NCI-H446 (cell line): ENCODE measurements at regions not wholly inside any gene's neighbourhood (a gene's known extent, or its start where the extent isn't known, plus 50 kb on each side); places are given as distances from the start of the nearest gene placed in this dataset.

Source experiments
- DNase-seq, 2 experiments: peaks; one replicate each; lab custom pipeline; 2025; lab: John Stamatoyannopoulos, UW

DNA sequence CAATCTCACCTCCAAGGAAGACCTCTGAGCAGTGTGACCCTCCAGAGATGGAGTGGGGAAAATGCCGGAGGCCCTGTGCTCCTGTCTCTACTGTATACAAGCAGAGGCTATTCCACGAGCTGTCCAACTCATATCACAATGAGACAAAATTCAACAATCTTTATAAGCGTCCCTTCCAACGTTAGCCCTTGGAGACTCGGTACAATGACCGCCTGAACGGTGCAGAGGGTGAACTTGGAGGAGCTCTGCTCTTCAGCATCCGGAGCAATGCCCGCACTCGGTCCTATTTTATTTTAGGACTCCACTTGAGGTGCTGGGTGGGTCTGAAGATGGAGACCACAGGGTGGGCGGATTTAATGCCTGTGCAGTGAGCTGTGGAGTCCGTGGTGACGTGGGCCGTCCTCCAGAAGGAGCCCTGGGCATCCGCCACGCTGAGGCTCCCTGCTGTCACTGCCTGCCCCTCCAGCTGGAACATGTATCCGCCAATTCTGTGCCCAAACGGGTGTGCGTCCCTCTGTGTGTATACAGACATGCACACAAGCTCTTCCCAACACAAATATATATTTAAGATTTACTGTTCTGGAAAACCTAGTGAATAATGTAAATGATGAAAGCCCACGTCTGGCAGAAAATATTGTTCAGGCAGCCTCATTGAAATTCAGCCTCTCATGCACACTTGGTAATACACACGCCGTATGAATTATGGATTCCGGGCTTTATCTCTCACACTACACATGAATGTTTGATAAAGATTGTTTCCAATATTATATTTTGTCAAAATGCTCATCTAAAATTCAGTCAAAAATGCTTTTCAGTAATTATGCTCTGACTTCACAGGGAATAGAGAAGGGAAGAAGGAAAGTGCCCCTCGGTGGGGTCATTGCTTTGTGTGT, 239.9 kb upstream of the ZMIZ1 start:
- no peak for DNase-seq

GRCh38 chr10:78829565-78829964, 239.2 kb upstream of the ZMIZ1 start:
- DNase-seq, result no peak

DNA sequence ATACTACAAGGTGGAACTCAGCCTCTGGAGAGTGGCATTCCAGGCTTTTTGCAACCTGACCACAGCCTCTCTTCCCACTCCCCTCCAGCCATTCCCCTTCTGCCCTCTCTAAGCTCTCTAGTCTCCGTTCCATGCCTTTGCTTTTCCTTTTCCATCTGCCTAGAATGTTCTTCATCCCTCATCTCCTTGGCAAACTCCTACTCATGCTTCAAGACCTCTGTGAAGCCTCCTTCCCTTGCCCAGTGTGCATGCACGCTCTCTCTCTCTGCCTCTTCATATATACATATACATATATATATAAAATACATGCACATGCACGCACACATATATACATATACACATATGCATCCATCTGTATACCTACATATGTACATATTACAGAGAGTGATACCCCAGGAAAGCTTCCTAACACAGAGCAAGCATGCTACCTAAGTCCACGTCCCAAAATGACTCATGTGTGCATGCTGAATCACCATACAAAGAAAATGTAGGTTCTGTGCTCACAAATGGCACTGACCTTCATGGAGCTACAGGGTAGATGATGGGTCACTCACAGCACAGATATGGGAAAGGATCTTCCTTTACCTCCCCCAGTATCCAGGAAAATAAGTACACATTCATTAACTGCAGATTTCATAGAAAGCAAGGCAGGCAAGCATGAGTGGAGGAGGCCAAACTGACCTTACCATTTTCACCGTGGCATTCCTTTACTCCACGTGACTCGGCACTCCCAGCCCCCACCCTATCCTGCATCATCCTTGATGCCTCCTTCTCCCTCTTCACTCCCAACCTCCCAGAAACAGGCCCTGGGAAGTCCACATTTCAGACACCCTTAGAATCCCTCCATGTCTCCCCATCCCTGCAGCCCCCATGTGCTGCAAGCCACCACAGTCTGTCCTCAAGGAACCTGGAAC, 238.4 kb upstream of the ZMIZ1 start:
- no peak for DNase-seq

- no peak for DNase-seq
These were observed 237.8 kb upstream of the ZMIZ1 start for GRCh38 chr10:78830976-78831375.

DNA sequence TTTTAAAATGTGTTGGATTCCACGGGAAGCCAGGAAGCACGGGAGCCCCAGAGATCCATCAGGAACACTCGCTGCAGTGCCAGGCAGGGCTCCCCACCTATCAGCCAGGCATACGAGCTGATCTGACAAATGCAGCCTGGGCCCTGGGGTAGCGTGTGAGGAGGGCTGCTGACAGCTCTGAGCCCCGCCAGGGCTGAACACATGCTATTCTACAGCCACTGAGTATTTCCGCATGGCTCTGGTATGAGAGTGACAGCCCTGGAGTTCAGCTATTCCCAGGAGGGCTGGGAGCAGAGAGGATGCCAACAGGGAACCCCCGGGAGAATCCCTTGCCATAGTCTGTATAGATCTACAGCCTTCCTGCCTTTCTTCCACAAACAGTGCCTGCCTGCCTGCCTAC, 237.3 kb upstream of the ZMIZ1 start:
- no peak for DNase-seq

- DNase-seq, result no peak
These were observed 236.5 kb upstream of the ZMIZ1 start for GRCh38 chr10:78832281-78832680.

- peak in 1 of 2 experiments; percentile 9 for DNase-seq
These were observed 230.6 kb upstream of the ZMIZ1 start for GRCh38 chr10:78838141-78838657.

DNA sequence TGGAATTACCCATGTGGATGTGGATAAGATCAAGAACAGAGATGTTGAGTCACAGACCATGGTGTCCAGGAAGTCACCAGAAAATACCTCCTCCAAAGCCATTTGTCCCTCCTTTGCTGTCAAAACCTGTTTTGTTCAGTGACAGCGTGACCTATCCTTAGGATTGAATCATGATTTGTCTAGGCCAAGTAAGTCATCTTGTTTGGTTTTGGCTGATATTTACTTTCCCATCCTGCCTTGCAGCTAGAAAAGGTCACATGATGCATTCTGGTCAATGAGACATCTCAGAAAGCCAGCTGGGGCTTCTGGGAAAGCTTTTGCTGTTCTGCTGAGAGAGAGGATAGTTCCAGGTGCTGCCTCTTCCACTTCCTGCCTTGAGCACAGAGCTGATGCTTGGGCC, 225.3 kb upstream of the ZMIZ1 start:
- no peak for DNase-seq

DNA sequence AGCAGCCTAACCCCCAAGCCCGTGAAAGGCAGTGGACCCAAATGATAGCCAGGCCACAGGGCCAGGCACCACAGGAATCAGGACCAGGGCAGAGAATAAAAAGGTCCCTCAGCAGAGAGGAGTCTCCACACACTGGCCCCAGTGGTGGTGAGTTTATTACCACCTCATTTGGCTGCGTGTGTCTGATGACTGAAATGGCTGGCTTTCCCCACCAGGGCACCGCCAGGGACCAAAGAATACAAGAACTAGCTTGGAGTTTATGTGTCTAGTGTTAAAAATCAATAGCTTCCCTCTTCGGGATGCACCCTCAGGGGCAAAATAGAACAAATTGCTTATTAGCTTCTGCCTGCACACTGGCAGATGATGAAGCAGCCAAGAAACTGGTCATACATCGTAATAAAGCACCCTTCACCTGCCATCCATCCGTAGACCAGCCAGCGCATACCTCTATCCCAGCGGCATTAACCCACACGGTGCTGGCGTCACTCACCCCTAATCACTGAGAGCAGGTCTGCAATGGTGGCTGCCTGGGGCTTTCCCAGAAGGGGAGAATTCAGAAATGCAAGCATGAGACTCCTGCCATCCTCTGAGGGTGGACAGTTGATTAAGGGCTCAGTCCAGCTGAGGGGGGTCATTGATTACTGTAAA, 223.7 kb upstream of the ZMIZ1 start:
- peak in 1 of 2 experiments; percentile 1 for DNase-seq

GRCh38 chr10:78846071-78846470, 222.7 kb upstream of the ZMIZ1 start:
- DNase-seq, result no peak

- DNase-seq, result peak; percentile 70 to 92
These were observed 222.0 kb upstream of the ZMIZ1 start for GRCh38 chr10:78846760-78847159.

GRCh38 chr10:78847485-78847884, 221.3 kb upstream of the ZMIZ1 start:
- DNase-seq, result no peak

DNA sequence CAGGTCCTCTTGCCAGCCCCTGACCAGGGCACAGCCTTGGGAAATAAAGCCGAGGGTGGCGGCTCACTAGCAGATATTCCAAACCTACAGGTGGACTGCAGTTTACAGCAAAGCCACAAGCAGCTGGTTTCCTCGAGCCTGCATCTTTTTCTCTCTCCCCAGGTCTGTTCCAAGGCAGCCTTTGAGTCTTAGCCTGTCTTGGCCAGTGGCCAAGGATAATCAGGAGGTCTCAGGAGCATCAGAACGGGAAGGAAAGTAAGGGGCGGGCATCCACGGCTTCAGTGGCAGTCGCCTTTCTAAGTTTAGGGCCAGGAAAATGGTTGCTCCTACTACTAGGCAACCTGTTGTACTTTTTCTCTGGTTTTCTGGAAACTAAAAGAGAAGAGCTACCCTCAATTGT, 219.7 kb upstream of the ZMIZ1 start:
- no peak for DNase-seq

DNA sequence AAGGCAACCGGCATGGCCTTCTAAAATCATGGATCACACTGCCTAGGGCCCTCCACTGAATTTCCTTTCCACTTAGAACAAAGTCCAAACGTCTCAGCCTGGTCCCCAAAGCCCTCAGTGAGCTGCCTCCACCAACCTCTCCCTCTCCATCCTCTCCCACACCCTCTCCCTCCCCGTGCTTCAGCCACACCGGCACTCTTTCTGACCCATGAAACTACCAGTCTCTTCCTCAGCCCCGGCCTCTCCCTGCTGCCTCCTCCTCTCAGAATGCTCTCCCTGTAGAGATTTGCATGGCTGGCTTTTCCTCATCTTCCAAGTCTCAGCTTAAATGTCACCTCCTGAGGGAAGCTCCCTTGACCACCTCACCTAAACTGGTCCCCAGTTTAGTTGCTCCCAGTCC, 219.0 kb upstream of the ZMIZ1 start:
- DNase-seq, result no peak

DNA sequence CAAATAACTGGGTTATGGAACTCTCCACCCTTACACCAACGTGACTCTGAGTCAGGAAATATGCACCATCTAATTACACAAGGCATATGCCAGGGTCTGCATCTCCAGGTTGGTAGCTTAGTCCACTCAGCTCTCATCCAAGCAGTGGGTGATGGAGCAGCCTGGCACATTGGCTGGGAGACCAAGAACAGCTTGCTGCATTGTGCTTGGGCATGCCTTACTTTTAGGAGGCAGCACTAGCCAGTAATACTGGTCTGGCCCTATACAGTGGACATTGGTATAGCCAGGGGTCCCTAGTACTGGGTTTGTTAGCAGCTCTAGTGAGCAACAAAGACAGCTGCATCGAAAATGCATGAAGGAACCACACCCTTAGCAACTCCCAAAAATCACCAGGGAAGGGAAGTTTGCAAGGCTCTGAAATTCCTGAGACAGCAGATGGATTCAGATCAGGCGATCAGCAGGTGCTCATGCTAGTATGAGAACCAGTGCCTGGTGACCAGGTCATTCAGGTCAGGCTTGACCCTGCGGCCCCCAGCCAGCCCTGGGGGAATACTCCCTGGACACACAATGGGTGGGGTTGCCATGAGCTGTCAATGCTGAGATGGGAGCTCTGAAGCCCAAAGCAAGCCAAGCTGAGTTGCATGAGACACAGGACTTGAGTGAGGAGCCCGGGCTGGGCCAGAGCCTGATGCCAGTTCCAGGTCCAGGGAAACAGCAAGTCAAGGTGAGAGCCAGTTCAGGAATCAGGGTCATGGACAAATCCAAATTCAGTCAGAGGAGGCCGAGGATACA, 217.9 kb upstream of the ZMIZ1 start:
- DNase-seq, result peak in 1 of 2 experiments; percentile 34

GRCh38 chr10:78851647-78852046, 217.1 kb upstream of the ZMIZ1 start:
- DNase-seq, result peak in 1 of 2 experiments; percentile 74

DNA sequence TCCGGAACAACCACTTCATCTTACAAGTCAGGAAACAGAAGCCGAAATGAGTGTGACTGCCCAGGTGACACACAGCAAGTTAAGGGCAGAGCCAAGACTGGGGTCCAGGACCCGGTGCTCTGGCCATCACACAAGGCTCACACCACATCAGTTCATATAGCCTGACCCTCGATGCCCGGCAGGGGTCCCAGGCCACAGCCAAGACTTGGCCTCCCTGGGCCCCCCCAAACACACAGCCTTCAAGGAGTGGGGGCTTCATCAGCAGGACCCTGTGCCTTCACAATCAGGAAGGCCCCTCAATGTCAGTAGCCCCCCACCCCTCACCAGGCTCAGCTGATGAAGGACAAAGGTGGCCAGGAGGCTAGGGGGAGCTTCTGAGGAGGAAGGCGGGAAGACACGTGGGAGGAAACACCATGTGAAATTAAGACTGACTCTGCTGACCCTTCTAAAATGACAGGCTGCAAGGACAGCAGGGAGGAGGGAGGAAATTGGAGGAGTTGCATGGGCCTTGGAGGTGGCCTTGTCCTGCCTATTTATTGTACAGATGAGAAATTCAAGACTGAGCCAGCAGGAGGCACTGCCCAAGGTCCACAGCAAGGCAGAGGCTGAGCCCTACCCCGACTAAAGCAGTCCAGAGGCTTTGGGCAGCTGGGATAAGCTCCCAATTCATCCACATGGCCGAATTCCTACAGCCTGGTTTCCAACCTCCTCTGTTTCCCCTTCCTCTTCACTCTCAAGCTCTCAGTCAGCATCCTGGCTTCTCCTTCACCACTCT, 216.1 kb upstream of the ZMIZ1 start:
- DNase-seq, result no peak

DNA sequence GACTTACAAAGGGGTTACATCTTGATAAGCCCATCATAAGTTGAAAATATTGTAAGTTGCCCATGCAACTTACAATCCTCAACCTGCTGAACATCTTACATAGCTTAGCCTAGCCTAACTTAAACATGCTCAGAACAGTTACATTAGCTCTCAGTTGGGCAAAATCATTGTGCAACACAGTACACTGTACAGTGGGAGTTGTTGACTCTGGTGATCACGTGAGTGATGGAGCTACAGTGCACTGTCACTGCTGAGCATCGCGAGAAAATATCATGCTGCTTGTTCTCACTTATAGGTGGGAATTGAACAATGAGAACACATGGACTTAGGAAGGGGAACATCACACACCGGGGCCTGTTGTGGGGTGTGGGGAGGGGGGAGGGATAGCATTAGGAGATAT, 214.9 kb upstream of the ZMIZ1 start:
- DNase-seq, result no peak

DNA sequence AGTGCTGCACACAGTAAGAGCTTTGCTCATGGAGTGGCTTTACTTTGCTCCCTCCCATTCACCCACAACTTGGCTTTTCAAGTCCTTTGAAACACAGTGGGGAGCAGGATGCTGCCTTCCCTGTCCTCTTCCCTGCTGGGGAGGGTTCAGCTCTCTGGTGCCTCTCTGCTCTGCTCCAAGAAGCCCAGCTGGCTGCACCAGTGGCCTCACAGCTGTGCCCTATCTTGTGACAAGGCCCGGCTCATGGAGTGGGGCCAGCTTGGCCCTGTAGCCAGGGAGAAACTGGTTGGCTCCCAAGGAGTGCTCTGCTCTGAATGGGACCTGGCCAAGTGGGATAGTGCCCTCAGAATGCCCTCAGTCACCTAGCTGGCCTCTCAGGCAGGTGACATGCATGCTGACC, 212.3 kb upstream of the ZMIZ1 start:
- DNase-seq, result peak in 1 of 2 experiments; percentile 72

- no peak for DNase-seq
These were observed 211.6 kb upstream of the ZMIZ1 start for GRCh38 chr10:78857193-78857592.

- no peak for DNase-seq
These were observed 209.5 kb upstream of the ZMIZ1 start for GRCh38 chr10:78859266-78859665.
